Hepatocyte (in vitro differentiated cells): ENCODE measurements at regions not wholly inside any gene's neighbourhood (a gene's known extent, or its start where the extent isn't known, plus 50 kb on each side); places are given as distances from the start of the nearest gene placed in this dataset.

Source experiments
- DNase-seq: peaks from one replicate; pipeline ENCODE4 v3.0.0-alpha.2; 2016; ENCODE audit warnings: low spot score
- H2AFZ ChIP-seq: fragments of 200-600 bp; sonication (generic); 2 replicates; pipeline ENCODE4 v1.6.0; 2016; ENCODE audit warnings: antibody characterized with exemption, mild to moderate bottlenecking
- H3K27ac ChIP-seq: fragments of 200-600 bp; sonication (generic); 2 replicates; pipeline ENCODE4 v1.5.1; 2016; ENCODE audit warnings: mild to moderate bottlenecking
- H3K27me3 ChIP-seq: fragments of 200-600 bp; sonication (generic); 2 replicates; pipeline ENCODE4 v1.6.1; 2016
- H3K36me3 ChIP-seq: fragments of 200-600 bp; sonication (generic); replicated peaks from 2 replicates; pipeline ENCODE4 v1.5.1; 2016; ENCODE audit warnings: low read depth; ENCODE audit not compliant: insufficient read depth
- H3K4me1 ChIP-seq: fragments of 200-600 bp; sonication (generic); 2 replicates; pipeline ENCODE4 v1.5.1; 2016; ENCODE audit warnings: mild to moderate bottlenecking, moderate library complexity; ENCODE audit not compliant: insufficient read depth
- H3K4me2 ChIP-seq: fragments of 200-600 bp; sonication (generic); 2 replicates; pipeline ENCODE4 v1.6.0; 2016
- H3K4me3 ChIP-seq: fragments of 200-600 bp; sonication (generic); 2 replicates; pipeline ENCODE4 v1.5.1; 2016; ENCODE audit warnings: mild to moderate bottlenecking
- H3K79me2 ChIP-seq: fragments of 200-600 bp; sonication (generic); 2 replicates; pipeline ENCODE4 v1.6.0; 2017; ENCODE audit warnings: mild to moderate bottlenecking
- H3K9me2 ChIP-seq: fragments of 200-600 bp; sonication (generic); replicated peaks from 2 replicates; pipeline ENCODE4 v1.6.0; 2017; ENCODE audit warnings: mild to moderate bottlenecking; ENCODE audit not compliant: insufficient read depth
- H3K9me3 ChIP-seq: fragments of 200-600 bp; sonication (generic); 2 replicates; pipeline ENCODE4 v1.5.1; 2016; ENCODE audit warnings: low read depth, mild to moderate bottlenecking
- H4K20me1 ChIP-seq: fragments of 200-600 bp; sonication (generic); 2 replicates; pipeline ENCODE4 v1.6.0; 2016; ENCODE audit warnings: mild to moderate bottlenecking; ENCODE audit not compliant: insufficient read depth, poor library complexity, severe bottlenecking
- CTCF ChIP-seq: fragments of 200-600 bp; sonication (generic); IDR thresholded peaks from 2 replicates; pipeline ENCODE4 v1.5.1; 2016; ENCODE audit warnings: antibody characterized with exemption, mild to moderate bottlenecking; ENCODE audit not compliant: poor library complexity
- EZH2 ChIP-seq: fragments of 200-600 bp; sonication (generic); IDR thresholded peaks from 2 replicates; pipeline ENCODE4 v1.6.1; 2016; ENCODE audit warnings: antibody characterized with exemption, mild to moderate bottlenecking, borderline replicate concordance
- EZH2phosphoT487 ChIP-seq: fragments of 200-600 bp; sonication (generic); IDR thresholded peaks from one replicate; pipeline ENCODE4 v1.6.1; 2018; ENCODE audit warnings: antibody characterized with exemption, mild to moderate bottlenecking, low read depth, moderate library complexity; ENCODE audit not compliant: unreplicated experiment, severe bottlenecking
- WGBS: methylation state at CpG from one replicate; pipeline ENCODE4 v1.1.6; 2016; ENCODE audit warnings: low lambda C conversion rate; ENCODE audit errors: missing lambda C conversion rate; 5-methylcytosine and 5-hydroxymethylcytosine counted together

- no peaks in the 10 kb centered on the region for H3K79me2 ChIP-seq
- DNase-seq, result no peak
- no peaks in the 10 kb centered on the region for H3K9me2 ChIP-seq
- H2AFZ ChIP-seq, result no peak overlapping the region
- no peaks in the 10 kb centered on the region for H3K9me3 ChIP-seq
- peaks cover 8% of the 10 kb centered on the region for H3K4me1 ChIP-seq
- no peaks in the 10 kb centered on the region for H3K27me3 ChIP-seq
- no peak overlapping the region for H3K27ac ChIP-seq
- no peak for TF ChIP-seq EZH2
- no peaks in the 10 kb centered on the region for H3K36me3 ChIP-seq
- H3K4me3 ChIP-seq, result no peak overlapping the region
- H4K20me1 ChIP-seq, result no peaks in the 10 kb centered on the region
- no peak overlapping the region for H3K4me2 ChIP-seq
- WGBS, result 97% methylated on average over 4 of the region's 4 CpGs
These were observed 121.3 kb downstream of the CD47 start for GRCh38 chr3:107969525-107969924.

GRCh38 chr3:107966276-107966675, 124.6 kb downstream of the CD47 start:
- H4K20me1 ChIP-seq, result no peaks in the 10 kb centered on the region
- H3K4me2 ChIP-seq, result no peak overlapping the region
- peaks cover 8% of the 10 kb centered on the region for H3K4me1 ChIP-seq
- WGBS, result 86% methylated on average over 5 of the region's 5 CpGs
- no peaks in the 10 kb centered on the region for H3K36me3 ChIP-seq
- no peaks in the 10 kb centered on the region for H3K9me3 ChIP-seq
- H3K27ac ChIP-seq, result no peak overlapping the region
- no peak overlapping the region for H3K4me3 ChIP-seq
- no peaks in the 10 kb centered on the region for H3K27me3 ChIP-seq
- no peak for TF ChIP-seq EZH2
- no peak for TF ChIP-seq CTCF
- TF ChIP-seq EZH2phosphoT487, result no peak
- H3K9me2 ChIP-seq, result no peaks in the 10 kb centered on the region
- DNase-seq, result no peak
- no peaks in the 10 kb centered on the region for H3K79me2 ChIP-seq
- no peak overlapping the region for H2AFZ ChIP-seq

- Histone ChIP-seq H2AFZ (no peak overlapping the region), H3K79me2 (no peaks in the 10 kb centered on the region), H3K4me3 (no peak overlapping the region), H3K27ac (no peak overlapping the region), H3K9me2 (no peaks in the 10 kb centered on the region), H3K9me3 (no peaks in the 10 kb centered on the region), H3K27me3 (no peaks in the 10 kb centered on the region), H3K4me2 (no peak overlapping the region), H3K4me1 (no peaks in the 10 kb centered on the region), H4K20me1 (no peaks in the 10 kb centered on the region), H3K36me3 (no peaks in the 10 kb centered on the region)
- TF ChIP-seq CTCF (no peak), EZH2 (no peak), EZH2phosphoT487 (no peak)
- no peak for DNase-seq
- WGBS, result 67% methylated on average over 5 of the region's 5 CpGs
These were observed 125.6 kb downstream of the CD47 start for GRCh38 chr3:107965136-107965655.

GRCh38 chr3:107963581-107963980, 127.2 kb downstream of the CD47 start:
- H3K4me1 ChIP-seq, result peaks cover 3% of the 10 kb centered on the region
- H3K36me3 ChIP-seq, result no peaks in the 10 kb centered on the region
- H4K20me1 ChIP-seq, result no peaks in the 10 kb centered on the region
- H3K4me3 ChIP-seq, result no peak overlapping the region
- H3K4me2 ChIP-seq, result no peak overlapping the region
- TF ChIP-seq EZH2phosphoT487, result no peak
- TF ChIP-seq CTCF, result no peak
- TF ChIP-seq EZH2, result no peak
- H2AFZ ChIP-seq, result no peak overlapping the region
- no peak overlapping the region for H3K27ac ChIP-seq
- no peaks in the 10 kb centered on the region for H3K9me3 ChIP-seq
- H3K9me2 ChIP-seq, result no peaks in the 10 kb centered on the region
- DNase-seq, result no peak
- no peaks in the 10 kb centered on the region for H3K79me2 ChIP-seq
- no peaks in the 10 kb centered on the region for H3K27me3 ChIP-seq
- WGBS, result 75% methylated on average over 1 of the region's 1 CpG
